ENCODE measurements at regions not wholly inside any gene's neighbourhood (a gene's known extent, or its start where the extent isn't known, plus 50 kb on each side); places are given as distances from the start of the nearest gene placed in this dataset.

- TF ChIP-seq POLR2AphosphoS5 (IDR thresholded peaks at IDR 0.05; ENCODE audit: low read depth, low read length) = no peak
- no peak for TF ChIP-seq SPI1 (IDR thresholded peaks at IDR 0.05; ENCODE audit: low read depth, low read length)
- TF ChIP-seq POLR2A (IDR thresholded peaks at IDR 0.05; ENCODE audit: low read depth, low read length) = no peak
- TF ChIP-seq TAF1 (IDR thresholded peaks at IDR 0.05; ENCODE audit: low read depth, low read length) = no peak
- TF ChIP-seq PAX5 (IDR thresholded peaks at IDR 0.05; ENCODE audit: insufficient read depth, low read length, severe bottlenecking) = no peak
- TF ChIP-seq POU2F2 (IDR thresholded peaks at IDR 0.05; ENCODE audit: low read depth, low read length) = no peak
- no peak for FAIRE-seq
- DNase-seq (ENCODE audit: insufficient read length, low spot score) = no peak
Observed at GRCh38 chr2:38167968-38168350, 92.0 kb upstream of the CYP1B1 start.

GRCh38 chr2:38165698-38166097 is 89.7 kb upstream of the CYP1B1 start:
- no peak for DNase-seq (ENCODE audit: insufficient read length, low spot score)
- FAIRE-seq = no peak
- no peak for TF ChIP-seq PAX5 (IDR thresholded peaks at IDR 0.05; ENCODE audit: insufficient read depth, low read length, severe bottlenecking)
- TF ChIP-seq POLR2A (IDR thresholded peaks at IDR 0.05; ENCODE audit: low read depth, low read length) = no peak
- TF ChIP-seq TAF1 (IDR thresholded peaks at IDR 0.05; ENCODE audit: low read depth, low read length) = no peak
- no peak for TF ChIP-seq POU2F2 (IDR thresholded peaks at IDR 0.05; ENCODE audit: low read depth, low read length)
- no peak for TF ChIP-seq POLR2AphosphoS5 (IDR thresholded peaks at IDR 0.05; ENCODE audit: low read depth, low read length)
- no peak for TF ChIP-seq SPI1 (IDR thresholded peaks at IDR 0.05; ENCODE audit: low read depth, low read length)

DNA sequence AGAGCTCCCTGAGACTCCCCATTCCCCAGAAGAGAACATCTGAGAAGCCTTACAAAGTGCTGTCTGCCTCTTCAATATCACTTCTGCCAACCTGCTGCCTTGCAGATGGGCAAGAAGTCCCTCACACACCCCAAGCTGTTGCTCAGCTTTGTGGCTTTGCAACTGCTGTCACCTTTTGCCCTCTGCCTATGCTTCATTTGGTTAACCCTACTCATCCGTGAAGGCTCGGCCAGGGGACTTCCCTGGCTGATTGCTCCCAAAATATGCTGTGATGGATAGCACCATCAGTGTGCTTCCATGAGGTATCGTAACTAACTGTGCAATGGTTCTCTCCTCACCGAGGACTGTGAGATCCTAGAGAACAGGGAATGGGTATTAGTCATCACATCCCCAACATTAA is 88.9 kb upstream of the CYP1B1 start:
- no peak for DNase-seq (ENCODE audit: insufficient read length, low spot score)
- no peak for FAIRE-seq
- TF ChIP-seq POU2F2 (IDR thresholded peaks at IDR 0.05; ENCODE audit: low read depth, low read length) (no peak), PAX5 (IDR thresholded peaks at IDR 0.05; ENCODE audit: insufficient read depth, low read length, severe bottlenecking) (peak; percentile 74), SPI1 (IDR thresholded peaks at IDR 0.05; ENCODE audit: low read depth, low read length) (0 out of 2 replicates have a peak, but pooled peaks have one; percentile 4)

GRCh38 chr2:38163579-38163978 is 87.6 kb upstream of the CYP1B1 start:
- TF ChIP-seq POLR2AphosphoS5 (IDR thresholded peaks at IDR 0.05; ENCODE audit: low read depth, low read length) (no peak), SPI1 (IDR thresholded peaks at IDR 0.05; ENCODE audit: low read depth, low read length) (no peak), POU2F2 (IDR thresholded peaks at IDR 0.05; ENCODE audit: low read depth, low read length) (no peak), PAX5 (IDR thresholded peaks at IDR 0.05; ENCODE audit: insufficient read depth, low read length, severe bottlenecking) (no peak), POLR2A (IDR thresholded peaks at IDR 0.05; ENCODE audit: low read depth, low read length) (no peak), TAF1 (IDR thresholded peaks at IDR 0.05; ENCODE audit: low read depth, low read length) (no peak)
- FAIRE-seq (peak; percentile 60), DNase-seq (ENCODE audit: insufficient read length, low spot score) (no peak)

GRCh38 chr2:38163006-38163405 is 87.1 kb upstream of the CYP1B1 start:
- no peak for FAIRE-seq
- TF ChIP-seq POU2F2 (IDR thresholded peaks at IDR 0.05; ENCODE audit: low read depth, low read length) = no peak
- TF ChIP-seq POLR2AphosphoS5 (IDR thresholded peaks at IDR 0.05; ENCODE audit: low read depth, low read length) = no peak
- TF ChIP-seq POLR2A (IDR thresholded peaks at IDR 0.05; ENCODE audit: low read depth, low read length) = no peak
- TF ChIP-seq SPI1 (IDR thresholded peaks at IDR 0.05; ENCODE audit: low read depth, low read length) = no peak
- no peak for TF ChIP-seq TAF1 (IDR thresholded peaks at IDR 0.05; ENCODE audit: low read depth, low read length)
- TF ChIP-seq PAX5 (IDR thresholded peaks at IDR 0.05; ENCODE audit: insufficient read depth, low read length, severe bottlenecking) = no peak
- no peak for DNase-seq (ENCODE audit: insufficient read length, low spot score)

- TF ChIP-seq SPI1 (IDR thresholded peaks at IDR 0.05; ENCODE audit: low read depth, low read length) (no peak), POLR2AphosphoS5 (IDR thresholded peaks at IDR 0.05; ENCODE audit: low read depth, low read length) (no peak), TAF1 (IDR thresholded peaks at IDR 0.05; ENCODE audit: low read depth, low read length) (no peak), POU2F2 (IDR thresholded peaks at IDR 0.05; ENCODE audit: low read depth, low read length) (no peak), PAX5 (IDR thresholded peaks at IDR 0.05; ENCODE audit: insufficient read depth, low read length, severe bottlenecking) (no peak), POLR2A (IDR thresholded peaks at IDR 0.05; ENCODE audit: low read depth, low read length) (no peak)
- FAIRE-seq = no peak
- no peak for DNase-seq (ENCODE audit: insufficient read length, low spot score)
Observed at GRCh38 chr2:38160516-38160915, 84.6 kb upstream of the CYP1B1 start.

DNA sequence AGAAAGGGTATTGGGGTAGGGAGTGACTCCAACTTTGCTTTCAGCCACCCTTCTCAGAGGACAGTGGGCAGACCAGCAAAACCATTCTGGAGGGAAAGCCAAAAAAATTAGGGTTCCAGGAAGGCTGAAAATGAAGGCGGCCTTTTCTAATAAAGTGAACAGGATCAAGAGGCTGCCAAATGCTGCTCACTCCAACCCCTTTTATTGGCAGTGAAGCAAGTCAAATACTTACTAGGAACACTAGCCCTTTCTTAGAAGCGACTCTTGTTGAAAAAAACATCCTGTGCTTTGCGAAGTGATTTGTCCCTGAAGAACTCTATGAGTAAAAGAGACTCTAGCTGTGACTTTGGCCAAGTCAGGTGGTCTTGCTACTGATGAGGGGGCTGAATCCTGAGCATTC is 83.6 kb upstream of the CYP1B1 start:
- TF ChIP-seq TAF1 (IDR thresholded peaks at IDR 0.05; ENCODE audit: low read depth, low read length) (no peak), POLR2AphosphoS5 (IDR thresholded peaks at IDR 0.05; ENCODE audit: low read depth, low read length) (no peak), POLR2A (IDR thresholded peaks at IDR 0.05; ENCODE audit: low read depth, low read length) (no peak), SPI1 (IDR thresholded peaks at IDR 0.05; ENCODE audit: low read depth, low read length) (no peak), PAX5 (IDR thresholded peaks at IDR 0.05; ENCODE audit: insufficient read depth, low read length, severe bottlenecking) (no peak), POU2F2 (IDR thresholded peaks at IDR 0.05; ENCODE audit: low read depth, low read length) (no peak)
- DNase-seq (ENCODE audit: insufficient read length, low spot score) = no peak
- FAIRE-seq = no peak

DNA sequence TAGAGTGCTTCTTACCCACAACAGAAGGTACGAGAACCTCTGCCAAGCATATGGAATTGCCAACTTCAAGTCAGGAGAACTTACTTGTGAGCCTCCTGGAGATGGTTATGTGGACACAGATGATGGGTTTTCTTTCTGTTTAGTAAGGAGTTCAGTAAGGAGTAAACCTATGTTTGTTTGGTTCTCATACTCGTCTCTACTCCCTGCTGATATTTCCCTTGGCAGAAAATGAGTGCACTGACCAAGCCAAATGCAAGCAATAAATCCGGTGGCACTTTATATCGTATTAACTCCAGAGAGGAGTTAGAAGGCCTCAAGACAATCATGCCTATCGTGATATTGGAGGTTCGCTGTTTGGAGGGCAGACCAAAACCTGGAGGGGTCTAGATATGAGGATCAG is 83.2 kb upstream of the CYP1B1 start:
- no peak for TF ChIP-seq POU2F2 (IDR thresholded peaks at IDR 0.05; ENCODE audit: low read depth, low read length)
- TF ChIP-seq SPI1 (IDR thresholded peaks at IDR 0.05; ENCODE audit: low read depth, low read length) = no peak
- FAIRE-seq = no peak

GRCh38 chr2:38158378-38159118 is 82.6 kb upstream of the CYP1B1 start:
- no peak for TF ChIP-seq PAX5 (IDR thresholded peaks at IDR 0.05; ENCODE audit: insufficient read depth, low read length, severe bottlenecking)
- no peak for TF ChIP-seq POU2F2 (IDR thresholded peaks at IDR 0.05; ENCODE audit: low read depth, low read length)
- TF ChIP-seq SPI1 (IDR thresholded peaks at IDR 0.05; ENCODE audit: low read depth, low read length) = no peak
- TF ChIP-seq TAF1 (IDR thresholded peaks at IDR 0.05; ENCODE audit: low read depth, low read length) = no peak
- TF ChIP-seq POLR2AphosphoS5 (IDR thresholded peaks at IDR 0.05; ENCODE audit: low read depth, low read length) = no peak
- no peak for TF ChIP-seq POLR2A (IDR thresholded peaks at IDR 0.05; ENCODE audit: low read depth, low read length)
- FAIRE-seq = no peak
- DNase-seq (ENCODE audit: insufficient read length, low spot score) = no peak

More for the DNA sequence above, 83.2 kb upstream of the CYP1B1 start:
- DNase-seq (ENCODE audit: insufficient read length, low spot score) = no peak

DNA sequence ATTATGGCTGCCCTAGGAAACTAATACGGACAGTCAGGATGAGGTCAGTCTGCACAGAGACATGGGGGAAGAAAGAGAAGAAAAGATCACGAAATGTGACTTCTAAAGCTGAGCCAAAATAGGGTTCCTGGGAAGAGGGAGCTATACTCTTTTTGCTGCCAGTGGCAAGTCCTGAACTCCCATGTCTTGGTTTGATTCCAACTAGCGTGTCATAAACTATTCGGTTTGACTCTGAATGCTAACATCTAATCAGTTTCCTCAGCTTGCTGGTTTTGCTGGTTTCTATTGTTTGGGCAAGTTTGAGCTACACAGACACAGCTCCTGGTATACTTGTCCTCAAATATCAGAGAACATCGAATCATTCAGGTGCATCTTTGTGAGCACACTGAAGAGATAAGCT is 80.5 kb upstream of the CYP1B1 start:
- TF ChIP-seq SPI1 (IDR thresholded peaks at IDR 0.05; ENCODE audit: low read depth, low read length) (no peak), POLR2AphosphoS5 (IDR thresholded peaks at IDR 0.05; ENCODE audit: low read depth, low read length) (no peak), POU2F2 (IDR thresholded peaks at IDR 0.05; ENCODE audit: low read depth, low read length) (no peak), POLR2A (IDR thresholded peaks at IDR 0.05; ENCODE audit: low read depth, low read length) (no peak), PAX5 (IDR thresholded peaks at IDR 0.05; ENCODE audit: insufficient read depth, low read length, severe bottlenecking) (no peak), TAF1 (IDR thresholded peaks at IDR 0.05; ENCODE audit: low read depth, low read length) (no peak)
- no peak for FAIRE-seq
- DNase-seq (ENCODE audit: insufficient read length, low spot score) = no peak

All from GM12891 (cell line).